IMR-90 (cell line): ENCODE measurements at regions not wholly inside any gene's neighbourhood (a gene's known extent, or its start where the extent isn't known, plus 50 kb on each side); places are given as distances from the start of the nearest gene placed in this dataset.

ENCODE experiments used
- ATAC-seq: fragments of 200-7000 bp; cut with Tn5 transposase; 2 replicates; pipeline ENCODE4 v1.9.1; 2020; ENCODE audit warnings: low read depth, mild to moderate bottlenecking, moderate library complexity
- BruUV-seq: library from RNA; stranded (reverse); fragments of 400-500 nt; replicated peaks from 2 replicates; lab custom pipeline; 2021; lab: Mats Ljungman, UMichigan
- CTCF ChIA-PET: fragments of 300-600 bp; formaldehyde crosslinking; extraction: SDS; loops from one replicate; lab custom pipeline; 2021; ENCODE audit warnings: antibody characterized with exemption; lab: Yijun Ruan, JAX
- POLR2A ChIA-PET: fragments of 300-600 bp; sonication (Branson Sonifier 250); formaldehyde crosslinking; loops from one replicate; lab custom pipeline; 2022; ENCODE audit warnings: antibody characterized with exemption; ENCODE audit not compliant: unreplicated experiment; lab: Charles Lee
- DNase-seq: peaks from one replicate; pipeline ENCODE4 v3.0.0; 2013
- H2AFZ ChIP-seq: replicated peaks from 2 replicates; pipeline ENCODE3; 2013; ENCODE audit warnings: low read length, mild to moderate bottlenecking; ENCODE audit not compliant: poor library complexity
- H2AK5ac ChIP-seq: 2 replicates; pipeline ENCODE4 v1.6.1; 2013; ENCODE audit warnings: low read depth, low read length, inconsistent platforms
- H2AK9ac ChIP-seq: replicated peaks from 2 replicates; pipeline ENCODE3; 2013; ENCODE audit warnings: mild to moderate bottlenecking, low read depth, low read length, moderate library complexity; ENCODE audit not compliant: poor library complexity
- H2BK120ac ChIP-seq: 2 replicates; pipeline ENCODE4 v1.6.1; 2013; ENCODE audit warnings: low read depth, low read length, inconsistent platforms
- H2BK15ac ChIP-seq: 3 replicates; pipeline ENCODE4 v1.6.1; 2013; ENCODE audit warnings: low read depth, low read length, inconsistent platforms
- H2BK20ac ChIP-seq: 2 replicates; pipeline ENCODE4 v1.6.1; 2013; ENCODE audit warnings: low read depth, mild to moderate bottlenecking, inconsistent platforms, low read length, moderate library complexity
- H2BK5ac ChIP-seq: 2 replicates; pipeline ENCODE4 v1.6.1; 2013; ENCODE audit warnings: mild to moderate bottlenecking, low read depth, low read length, inconsistent platforms; ENCODE audit not compliant: poor library complexity, severe bottlenecking
- H3K14ac ChIP-seq: replicated peaks from 2 replicates; pipeline ENCODE4 v1.6.1; 2013; ENCODE audit warnings: low read depth, low read length, inconsistent platforms
- H3K18ac ChIP-seq: 2 replicates; pipeline ENCODE4 v1.6.1; 2013; ENCODE audit warnings: low read depth, low read length, control low read depth
- H3K23ac ChIP-seq: 2 replicates; pipeline ENCODE4 v1.6.1; 2013; ENCODE audit warnings: low read depth, low read length, inconsistent platforms
- H3K27ac ChIP-seq: 2 replicates; pipeline ENCODE4 v1.5.1; 2013; ENCODE audit warnings: mild to moderate bottlenecking, control low read depth, low read length; ENCODE audit not compliant: insufficient read depth
- H3K27me3 ChIP-seq: 2 replicates; pipeline ENCODE4 v1.6.1; 2013; ENCODE audit warnings: low read length; ENCODE audit not compliant: control insufficient read depth, insufficient read depth
- H3K36me3 ChIP-seq: 2 replicates; pipeline ENCODE4 v1.6.1; 2013; ENCODE audit warnings: low read length, mixed read lengths; ENCODE audit not compliant: control insufficient read depth, insufficient read depth
- H3K4ac ChIP-seq: 2 replicates; pipeline ENCODE4 v1.6.1; 2013; ENCODE audit warnings: low read depth, low read length, inconsistent platforms
- H3K4me1 ChIP-seq: 2 replicates; pipeline ENCODE4 v1.6.1; 2013; ENCODE audit warnings: low read length, mixed read lengths; ENCODE audit not compliant: control insufficient read depth, insufficient read depth
- H3K4me2 ChIP-seq: 2 replicates; pipeline ENCODE4 v1.6.1; 2013; ENCODE audit warnings: low read depth, mild to moderate bottlenecking, control low read depth, low read length, moderate library complexity
- H3K4me3 ChIP-seq: 2 replicates; pipeline ENCODE4 v1.5.1; 2013; ENCODE audit warnings: low read depth, mild to moderate bottlenecking, control low read depth, low read length, moderate library complexity; ENCODE audit not compliant: insufficient read depth
- H3K56ac ChIP-seq: 2 replicates; pipeline ENCODE4 v1.6.1; 2013; ENCODE audit warnings: low read length, inconsistent platforms; ENCODE audit not compliant: insufficient read depth; ENCODE audit errors: extremely low read depth
- H3K79me1 ChIP-seq, 2 experiments: 2 replicates each; pipeline ENCODE4 v1.6.1; 2013; ENCODE audit warnings: low read length in 2 of 2, inconsistent platforms in 1 of 2, low read depth in 1 of 2
- H3K9ac ChIP-seq: 2 replicates; pipeline ENCODE4 v1.6.1; 2013; ENCODE audit warnings: low read depth, low read length, control low read depth
- H3K9me1 ChIP-seq: 2 replicates; pipeline ENCODE4 v1.6.1; 2013; ENCODE audit warnings: low read length, inconsistent platforms; ENCODE audit not compliant: insufficient read depth
- H3K9me3 ChIP-seq: 2 replicates; pipeline ENCODE4 v1.6.1; 2013; ENCODE audit warnings: low read length; ENCODE audit not compliant: control insufficient read depth, insufficient read depth
- H4K20me1 ChIP-seq: 2 replicates; pipeline ENCODE4 v1.6.1; 2013; ENCODE audit warnings: low read length, inconsistent platforms; ENCODE audit not compliant: insufficient read depth
- H4K5ac ChIP-seq: 2 replicates; pipeline ENCODE4 v1.6.1; 2013; ENCODE audit warnings: mild to moderate bottlenecking, low read depth, low read length, control low read depth
- H4K8ac ChIP-seq, 2 experiments: 2 replicates each; pipeline ENCODE4 v1.6.1; 2013; ENCODE audit warnings: low read depth in 2 of 2, low read length in 2 of 2, control low read depth in 1 of 2, inconsistent platforms in 1 of 2
- H4K91ac ChIP-seq: 2 replicates; pipeline ENCODE4 v1.6.1; 2013; ENCODE audit warnings: low read depth, low read length, inconsistent platforms; ENCODE audit not compliant: insufficient read depth
- CHD1 ChIP-seq: IDR thresholded peaks from 2 replicates; pipeline ENCODE4 v1.6.1; 2012; ENCODE audit warnings: low read depth, low read length, improper control_type of control experiment
- FOS ChIP-seq: fragments of 150-350 bp; IDR thresholded peaks from 2 replicates; pipeline ENCODE4 v1.6.1; 2016; ENCODE audit warnings: low read depth, low read length
- USF2 ChIP-seq: fragments of 150-350 bp; IDR thresholded peaks from 2 replicates; pipeline ENCODE4 v1.6.1; 2017; ENCODE audit warnings: mild to moderate bottlenecking, antibody characterized with exemption, low read length, low read depth
- WGBS, 2 experiments: methylation state at CpG; one replicate each; pipeline versions ENCODE4 v1.1.5 to v1.1.7; 2013; ENCODE audit warnings: missing lambda C conversion rate in 2 of 2; ENCODE audit not compliant: insufficient read length in 1 of 2; ENCODE audit errors: extremely low coverage in 2 of 2; 5-methylcytosine and 5-hydroxymethylcytosine counted together
- dilution Hi-C: fragments of 300-500 bp; cut with HindIII; formaldehyde crosslinking; loops from one replicate; pipeline ENCODE4 v1.14.3; 2018; ENCODE audit warnings: low sequenced_read_pairs; ENCODE audit not compliant: unreplicated experiment
- in situ Hi-C: fragments of 300-500 bp; cut with MboI; formaldehyde crosslinking; loops from 3 replicates; pipeline ENCODE4 v1.14.3; 2019; ENCODE audit warnings: low sequenced_read_pairs, inconsistent platforms, mixed read lengths
- intact Hi-C: fragments of 100-400 bp; cut with micrococcal nuclease; formaldehyde crosslinking; loops from 2 replicates; pipeline ENCODE4 v1.10.0; 2022

DNA sequence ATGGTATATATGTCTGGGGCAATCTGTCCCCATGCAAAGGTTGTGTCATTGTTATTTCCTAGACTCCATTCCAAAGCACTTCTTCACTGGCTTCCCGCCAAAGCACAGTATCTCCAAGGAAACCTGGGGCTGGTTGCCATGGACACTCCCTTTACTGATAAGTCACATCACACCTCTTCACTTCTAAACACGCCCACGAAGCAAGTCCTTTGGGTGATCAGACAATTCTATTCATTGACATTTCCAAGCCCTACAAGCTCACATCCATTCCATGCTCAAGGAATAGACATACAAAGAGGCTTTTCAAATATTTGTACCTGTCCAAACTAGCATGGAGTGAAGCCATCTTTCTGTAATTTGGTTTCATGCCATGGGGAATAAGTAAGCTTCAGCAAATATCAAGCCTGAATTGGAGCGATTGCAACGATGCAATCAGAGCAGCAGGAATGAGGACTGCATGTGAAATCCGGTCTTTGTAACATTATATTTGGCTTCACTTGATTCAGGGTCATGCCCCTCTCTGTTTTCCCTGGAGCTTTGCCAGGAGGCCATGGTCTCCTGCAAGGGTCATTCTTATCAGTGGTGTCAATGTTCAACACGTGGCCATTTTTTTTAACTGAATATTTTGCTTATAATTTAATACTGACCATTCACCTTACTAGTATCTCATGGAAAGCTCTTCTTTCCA lies 201.6 kb upstream of the TMC3 start:
- no peak overlapping the region for H2BK5ac ChIP-seq
- no peak overlapping the region for H3K56ac ChIP-seq
- H4K91ac ChIP-seq: no peak overlapping the region
- in situ Hi-C loops: no loop called here
- peaks cover 2% of the 10 kb centered on the region; the same call in 1 of the 2 replicates for H3K27me3 ChIP-seq
- no peak overlapping the region for H3K18ac ChIP-seq
- dilution Hi-C loops: no loop called here
- H3K36me3 ChIP-seq: no peaks in the 10 kb centered on the region
- no peak overlapping the region for H3K14ac ChIP-seq
- no peaks in the 10 kb centered on the region for H3K9me3 ChIP-seq
- H4K8ac ChIP-seq: no peak overlapping the region
- no peak overlapping the region for H3K27ac ChIP-seq
- no peaks in the 10 kb centered on the region for H3K9me1 ChIP-seq
- no peak overlapping the region for H3K4me2 ChIP-seq
- no peak overlapping the region for H2AK9ac ChIP-seq
- no peak overlapping the region for H3K4ac ChIP-seq
- no peak overlapping the region for H2AFZ ChIP-seq
- H2AK5ac ChIP-seq: no peak overlapping the region
- no peak overlapping the region for H3K23ac ChIP-seq
- peak; percentile 1 for DNase-seq
- H3K4me3 ChIP-seq: no peak overlapping the region
- ChIA-PET POLR2A (no interaction called here), CTCF (no interaction called here)
- no peak overlapping the region for H2BK20ac ChIP-seq
- no peak overlapping the region for H2BK120ac ChIP-seq
- no TSS peak for BruUV-seq
- H4K5ac ChIP-seq: no peak overlapping the region
- 6% methylated on average over 3 of the region's 7 CpGs; no CpG with 5 or more reads in 1 of the 2 experiments for WGBS, 2 experiments
- intact Hi-C loops: no loop called here
- H4K20me1 ChIP-seq: no peaks in the 10 kb centered on the region
- H3K9ac ChIP-seq: no peak overlapping the region
- no peaks in the 10 kb centered on the region for H3K4me1 ChIP-seq
- ATAC-seq: no peak
- no peak overlapping the region for H2BK15ac ChIP-seq
- no peaks in the 10 kb centered on the region for H3K79me1 ChIP-seq
- TF ChIP-seq USF2: no peak
- TF ChIP-seq CHD1: no peak
- TF ChIP-seq FOS: no peak
